GM12864 (cell line): ENCODE measurements at regions not wholly inside any gene's neighbourhood (a gene's known extent, or its start where the extent isn't known, plus 50 kb on each side); places are given as distances from the start of the nearest gene placed in this dataset.

Source experiments
- DNase-seq: peaks from one replicate; pipeline ENCODE4 v3.0.0-alpha.2; 2011; ENCODE audit warnings: low read depth
- H3K4me3 ChIP-seq: 2 replicates; pipeline ENCODE4 v1.5.1; 2011; ENCODE audit warnings: mild to moderate bottlenecking, low read depth, low read length, control low read depth
- TF ChIP-seq, protein P1 (sequence below): IDR thresholded peaks from 2 replicates; pipeline ENCODE4 v1.5.1; 2011; ENCODE audit warnings: low read depth, mild to moderate bottlenecking, moderate library complexity, low read length, control low read depth, inconsistent platforms; ENCODE audit errors: missing control alignments

DNA sequence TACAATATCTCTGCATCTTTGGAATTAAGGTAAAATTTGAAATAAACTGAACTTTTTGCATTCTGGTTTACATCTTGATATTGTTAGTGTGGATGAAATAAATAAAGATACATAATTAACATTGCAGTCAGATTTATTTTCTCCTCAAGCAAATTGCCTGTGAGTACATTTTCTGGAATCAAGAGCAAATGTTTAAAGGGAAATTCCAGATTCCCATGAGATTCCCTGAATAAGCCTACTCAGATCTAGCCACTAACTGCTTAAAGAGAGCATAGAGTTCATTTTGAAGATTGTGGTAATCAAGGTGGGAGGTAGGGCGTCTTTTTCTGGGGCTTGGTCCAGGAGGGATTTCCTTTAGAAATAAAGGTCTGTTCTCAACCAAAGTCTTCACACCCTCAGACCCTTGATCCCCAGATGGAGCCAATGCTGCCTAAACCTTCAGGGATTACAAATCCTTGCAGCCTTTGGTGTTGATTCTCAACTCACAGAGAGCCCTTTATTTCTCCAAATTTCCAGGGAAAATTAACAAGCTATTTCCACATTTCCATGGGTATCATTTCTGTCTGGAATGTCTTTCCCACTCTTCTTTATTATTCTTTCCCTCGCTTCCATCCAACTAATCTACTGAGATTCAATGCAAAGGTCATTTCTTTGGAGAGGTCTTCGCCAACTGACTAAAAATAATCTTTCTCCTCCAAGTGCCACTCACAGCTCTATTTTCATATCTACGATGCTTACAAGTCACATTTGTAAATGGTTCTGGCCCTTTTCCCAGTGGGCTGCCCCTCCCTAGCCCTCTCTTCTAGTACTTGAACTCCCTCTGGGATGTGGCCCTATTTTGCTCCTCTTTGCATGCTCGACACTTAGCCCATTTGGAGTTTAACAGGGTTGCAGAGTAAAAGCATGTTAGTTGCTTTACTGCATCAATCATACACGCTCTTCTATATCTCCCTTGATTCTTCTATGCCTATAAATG, 79.8 kb upstream of the SPATS2L start:
- TF ChIP-seq, protein P1, sequence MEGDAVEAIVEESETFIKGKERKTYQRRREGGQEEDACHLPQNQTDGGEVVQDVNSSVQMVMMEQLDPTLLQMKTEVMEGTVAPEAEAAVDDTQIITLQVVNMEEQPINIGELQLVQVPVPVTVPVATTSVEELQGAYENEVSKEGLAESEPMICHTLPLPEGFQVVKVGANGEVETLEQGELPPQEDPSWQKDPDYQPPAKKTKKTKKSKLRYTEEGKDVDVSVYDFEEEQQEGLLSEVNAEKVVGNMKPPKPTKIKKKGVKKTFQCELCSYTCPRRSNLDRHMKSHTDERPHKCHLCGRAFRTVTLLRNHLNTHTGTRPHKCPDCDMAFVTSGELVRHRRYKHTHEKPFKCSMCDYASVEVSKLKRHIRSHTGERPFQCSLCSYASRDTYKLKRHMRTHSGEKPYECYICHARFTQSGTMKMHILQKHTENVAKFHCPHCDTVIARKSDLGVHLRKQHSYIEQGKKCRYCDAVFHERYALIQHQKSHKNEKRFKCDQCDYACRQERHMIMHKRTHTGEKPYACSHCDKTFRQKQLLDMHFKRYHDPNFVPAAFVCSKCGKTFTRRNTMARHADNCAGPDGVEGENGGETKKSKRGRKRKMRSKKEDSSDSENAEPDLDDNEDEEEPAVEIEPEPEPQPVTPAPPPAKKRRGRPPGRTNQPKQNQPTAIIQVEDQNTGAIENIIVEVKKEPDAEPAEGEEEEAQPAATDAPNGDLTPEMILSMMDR, result no peak
- DNase-seq, result no peak

DNA sequence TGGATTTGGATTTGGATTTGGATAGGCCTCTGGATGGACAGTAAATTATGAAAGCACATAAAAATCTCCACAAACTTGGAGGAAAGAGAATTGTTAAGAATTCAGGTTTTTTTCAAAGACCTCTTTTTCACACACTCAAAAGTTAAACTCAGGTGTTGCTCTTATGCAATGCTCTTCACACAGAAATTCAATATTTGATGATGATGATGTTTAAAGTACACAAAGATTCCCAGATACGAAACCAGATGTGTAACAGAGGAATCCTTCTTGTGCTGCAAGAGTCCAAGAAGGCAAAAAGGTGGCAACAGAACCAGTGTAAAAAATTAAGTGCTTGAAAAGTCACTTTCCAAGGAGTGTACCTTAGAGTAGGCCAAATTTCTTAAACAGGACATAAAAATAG, 75.8 kb upstream of the SPATS2L start:
- no peak for DNase-seq
- TF ChIP-seq, protein P1, result no peak
- H3K4me3 ChIP-seq, result no peak overlapping the region

More for the DNA sequence above, 79.8 kb upstream of the SPATS2L start:
- no peak overlapping the region for H3K4me3 ChIP-seq

DNA sequence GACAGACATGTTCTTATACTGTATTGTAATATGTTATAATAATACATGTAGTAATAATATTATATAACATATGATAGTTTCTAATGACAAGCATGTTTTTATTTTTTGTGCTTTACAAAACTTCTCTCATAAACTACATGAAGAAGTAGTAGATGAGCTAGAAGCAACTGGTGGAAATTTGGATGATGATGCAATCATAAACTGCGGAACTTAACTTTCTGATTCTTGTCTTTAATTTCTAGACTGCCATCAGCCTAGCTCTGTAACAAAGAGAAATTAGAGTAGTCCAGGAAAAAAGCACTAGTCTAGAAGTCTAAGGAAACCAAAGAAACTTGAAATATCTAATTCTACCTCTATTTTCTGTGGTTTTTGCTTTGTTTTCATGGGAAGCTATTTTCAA, 71.0 kb upstream of the SPATS2L start:
- DNase-seq, result no peak
- TF ChIP-seq, protein P1, result no peak

DNA sequence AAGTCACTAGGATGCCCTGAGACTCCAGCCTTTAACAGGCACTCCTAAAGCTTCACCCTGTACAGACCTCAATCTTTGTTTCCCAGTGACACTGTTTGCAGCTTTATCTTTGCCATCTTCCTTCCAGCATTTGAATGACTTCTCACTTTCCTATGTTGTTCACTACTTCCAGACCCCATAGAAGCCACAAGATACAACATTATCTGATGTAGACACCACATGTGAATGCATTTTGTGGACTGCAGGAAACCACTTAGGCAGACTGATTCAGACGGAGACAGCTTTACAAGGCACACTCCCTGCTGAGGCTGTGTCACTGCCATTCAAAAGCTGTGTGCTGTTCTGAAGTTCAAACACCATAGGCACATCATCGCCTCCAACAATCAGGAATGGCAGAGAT, 67.3 kb upstream of the SPATS2L start:
- TF ChIP-seq, protein P1, result no peak
- DNase-seq, result no peak
- no peak overlapping the region for H3K4me3 ChIP-seq

More for the DNA sequence above, 71.0 kb upstream of the SPATS2L start:
- no peak overlapping the region for H3K4me3 ChIP-seq

DNA sequence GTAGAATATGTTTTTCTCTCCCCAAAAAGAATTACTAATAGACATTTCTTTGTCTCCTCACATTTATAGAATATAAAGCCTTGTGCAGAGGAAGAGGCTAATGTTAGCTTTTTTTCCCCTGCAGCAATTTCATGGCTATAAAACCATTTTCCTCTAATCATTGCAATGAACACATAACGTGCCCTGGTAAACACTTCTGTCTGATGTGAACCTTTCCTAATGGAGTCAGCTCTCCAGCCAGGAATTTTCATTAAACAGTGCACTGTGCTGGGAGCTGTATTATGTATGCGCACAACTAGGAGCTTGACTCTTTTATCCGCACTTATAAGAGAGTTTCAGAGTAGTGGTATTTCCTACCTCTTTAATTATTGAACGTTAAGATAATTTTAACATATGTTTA, 63.9 kb upstream of the SPATS2L start:
- H3K4me3 ChIP-seq, result no peak overlapping the region
- TF ChIP-seq, protein P1, result no peak
- no peak for DNase-seq

DNA sequence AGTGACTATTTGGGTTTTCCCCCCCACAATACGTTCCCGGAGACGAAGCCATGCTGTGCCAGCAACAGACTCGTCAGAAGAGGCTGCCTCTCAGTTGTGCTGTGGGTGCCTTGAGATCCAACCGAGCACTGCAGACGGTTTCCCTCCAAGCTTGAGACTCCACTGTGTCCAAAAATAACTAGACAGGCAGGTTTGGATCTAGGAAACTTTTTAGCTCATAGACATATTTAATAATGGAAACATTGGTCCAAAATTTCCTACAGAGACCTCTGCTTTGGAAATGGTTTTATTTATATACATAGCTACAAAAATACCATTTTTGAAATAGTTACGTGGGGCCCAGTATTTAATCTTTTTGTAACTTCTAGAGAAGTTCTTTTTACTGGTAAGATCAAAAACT, 63.1 kb upstream of the SPATS2L start:
- H3K4me3 ChIP-seq, result no peak overlapping the region
- no peak for DNase-seq
- TF ChIP-seq, protein P1, result no peak
